ENCODE measurements at regions not wholly inside any gene's neighbourhood (a gene's known extent, or its start where the extent isn't known, plus 50 kb on each side); places are given as distances from the start of the nearest gene placed in this dataset.
"Not testable (repeated sequence)": the region's sequence is repeated elsewhere in the genome, so short reads cannot be mapped to it uniquely, and the experiment has no call there.

DNA sequence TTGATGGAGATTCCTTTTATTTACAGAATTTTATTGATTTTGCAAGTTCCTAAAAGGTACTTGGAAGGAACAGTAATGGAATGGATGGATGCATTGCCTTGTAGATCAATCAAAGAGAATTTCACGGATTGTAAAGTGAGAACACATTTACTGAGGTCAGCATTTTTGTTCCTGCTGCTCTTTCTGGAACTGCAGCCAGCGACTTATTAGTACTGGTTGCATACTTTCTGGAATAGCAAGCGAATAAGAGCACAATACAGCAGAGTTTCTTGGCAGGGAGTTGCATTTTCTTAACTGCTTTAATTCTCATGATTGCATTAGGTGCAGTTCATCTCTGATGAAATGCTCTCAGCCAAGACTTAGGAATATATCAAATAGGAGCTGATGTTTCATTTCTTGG lies 106.1 kb upstream of the CHODL start:
- Histone ChIP-seq H3K4me1 (ENCODE audit: control insufficient read depth in 2 of 2, insufficient read depth in 2 of 2, low read length in 2 of 2) (no peaks in the 10 kb centered on the region), H3K27me3 (ENCODE audit: control insufficient read depth in 2 of 2, insufficient read depth in 1 of 2, low read length in 1 of 2) (no peaks in the 10 kb centered on the region), H3K27ac (ENCODE audit: low read depth in 1 of 2, low read length in 1 of 2) (no peak overlapping the region), H3K36me3 (ENCODE audit: control insufficient read depth in 2 of 2, insufficient read depth in 2 of 2, low read length in 1 of 2) (no peaks in the 10 kb centered on the region), H3K9me3 (ENCODE audit: control insufficient read depth in 2 of 2, insufficient read depth in 1 of 2, low read length in 1 of 2) (no peaks in the 10 kb centered on the region), H3K4me3 (ENCODE audit: low read length in 2 of 2) (no peak overlapping the region)
- no peak for DNase-seq (ENCODE audit: low read depth in 6 of 9, low spot score in 9 of 9)
- 90% methylated on average over 3 of the region's 3 CpGs for WGBS

GRCh38 chr21:18129526-18129925 lies 115.1 kb upstream of the CHODL start:
- Histone ChIP-seq H3K4me1 (ENCODE audit: control insufficient read depth in 2 of 2, insufficient read depth in 2 of 2, low read length in 2 of 2) (no peaks in the 10 kb centered on the region), H3K27ac (ENCODE audit: low read depth in 1 of 2, low read length in 1 of 2) (no peak overlapping the region), H3K27me3 (ENCODE audit: control insufficient read depth in 2 of 2, insufficient read depth in 1 of 2, low read length in 1 of 2) (no peaks in the 10 kb centered on the region), H3K9me3 (ENCODE audit: control insufficient read depth in 2 of 2, insufficient read depth in 1 of 2, low read length in 1 of 2) (no peaks in the 10 kb centered on the region), H3K36me3 (ENCODE audit: control insufficient read depth in 2 of 2, insufficient read depth in 2 of 2, low read length in 1 of 2) (no peaks in the 10 kb centered on the region), H3K4me3 (ENCODE audit: low read length in 2 of 2) (no peak overlapping the region)
- WGBS: 82% methylated on average over 1 of the region's 1 CpG
- DNase-seq (ENCODE audit: low read depth in 6 of 9, low spot score in 9 of 9): no peak

DNA sequence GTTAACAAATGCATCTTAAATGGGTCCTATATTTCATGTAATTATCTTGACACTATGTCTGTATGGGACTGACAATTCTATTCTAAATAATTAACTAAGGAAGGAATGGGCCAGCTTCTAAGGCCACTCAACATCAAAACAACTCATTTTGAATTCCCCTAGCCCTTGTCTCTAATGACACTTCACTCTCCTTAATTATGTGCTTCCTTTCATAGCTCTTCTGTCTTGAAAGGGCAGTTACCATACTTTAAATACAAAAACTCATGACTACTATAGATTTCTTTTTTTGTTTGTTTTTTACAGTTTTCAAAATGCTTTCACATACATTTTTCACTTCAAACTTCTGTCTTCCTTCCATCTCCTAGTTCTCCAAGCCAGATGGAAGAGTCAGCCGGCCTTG lies 126.1 kb upstream of the CHODL start:
- DNase-seq (ENCODE audit: low read depth in 6 of 9, low spot score in 9 of 9): no peak
- 96% methylated on average over 1 of the region's 1 CpG for WGBS
- no peak overlapping the region for H3K27ac ChIP-seq (ENCODE audit: low read depth in 1 of 2, low read length in 1 of 2)

DNA sequence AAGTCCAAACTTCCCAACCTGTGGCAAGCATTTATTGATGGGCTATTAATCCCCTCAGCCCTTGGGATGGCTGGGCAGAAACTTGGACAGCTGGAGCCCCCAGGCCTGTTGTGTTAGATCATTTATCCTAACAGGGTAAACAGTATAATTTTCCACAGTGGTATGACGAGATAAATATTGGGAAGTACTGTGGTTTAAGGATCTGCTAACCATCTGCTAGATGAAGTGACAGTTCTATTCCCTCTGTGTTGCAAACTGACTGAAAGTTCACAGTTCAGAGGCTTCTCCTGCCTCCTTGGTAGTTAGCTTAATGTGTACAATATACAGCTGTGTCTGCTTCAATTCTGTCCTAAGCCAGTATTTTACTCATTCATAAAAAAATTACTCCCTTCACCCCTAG lies 127.5 kb upstream of the CHODL start:
- H3K27ac ChIP-seq (ENCODE audit: low read depth in 1 of 2, low read length in 1 of 2): no peak overlapping the region
- no peak overlapping the region for H3K4me3 ChIP-seq (ENCODE audit: low read length in 2 of 2)
- H3K4me1 ChIP-seq (ENCODE audit: control insufficient read depth in 2 of 2, insufficient read depth in 2 of 2, low read length in 2 of 2): no peaks in the 10 kb centered on the region
- no peaks in the 10 kb centered on the region for H3K9me3 ChIP-seq (ENCODE audit: control insufficient read depth in 2 of 2, insufficient read depth in 1 of 2, low read length in 1 of 2)
- no peaks in the 10 kb centered on the region for H3K36me3 ChIP-seq (ENCODE audit: control insufficient read depth in 2 of 2, insufficient read depth in 2 of 2, low read length in 1 of 2)
- no peaks in the 10 kb centered on the region for H3K27me3 ChIP-seq (ENCODE audit: control insufficient read depth in 2 of 2, insufficient read depth in 1 of 2, low read length in 1 of 2)
- DNase-seq (ENCODE audit: low read depth in 6 of 9, low spot score in 9 of 9): no peak
- WGBS: 80% methylated on average over 1 of the region's 1 CpG

More for the DNA sequence above, 126.1 kb upstream of the CHODL start:
- Histone ChIP-seq H3K27me3 (ENCODE audit: control insufficient read depth in 2 of 2, insufficient read depth in 1 of 2, low read length in 1 of 2) (no peaks in the 10 kb centered on the region), H3K4me3 (ENCODE audit: low read length in 2 of 2) (no peak overlapping the region), H3K4me1 (ENCODE audit: control insufficient read depth in 2 of 2, insufficient read depth in 2 of 2, low read length in 2 of 2) (no peaks in the 10 kb centered on the region), H3K9me3 (ENCODE audit: control insufficient read depth in 2 of 2, insufficient read depth in 1 of 2, low read length in 1 of 2) (no peaks in the 10 kb centered on the region), H3K36me3 (ENCODE audit: control insufficient read depth in 2 of 2, insufficient read depth in 2 of 2, low read length in 1 of 2) (no peaks in the 10 kb centered on the region)

DNA sequence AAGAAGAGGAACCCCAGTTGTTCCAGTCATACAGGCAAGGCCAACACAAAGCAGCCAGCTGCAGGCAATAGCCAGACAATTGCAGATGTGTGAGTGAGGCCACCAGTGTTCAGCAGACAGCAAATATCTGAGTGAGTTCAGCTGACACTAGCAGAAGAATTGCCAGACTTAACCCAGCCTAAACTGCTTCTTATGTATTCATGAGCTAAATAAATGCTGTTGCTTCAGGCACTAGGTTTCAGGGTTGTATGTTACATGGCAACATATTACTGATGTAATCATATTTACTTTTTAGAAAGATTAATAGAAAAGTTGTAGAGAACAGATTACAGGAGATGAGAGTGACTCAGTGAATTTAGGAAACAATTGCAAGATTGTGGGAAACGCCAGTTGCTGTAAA lies 129.8 kb upstream of the CHODL start:
- DNase-seq (ENCODE audit: low read depth in 6 of 9, low spot score in 9 of 9): no peak
- H3K4me1 ChIP-seq (ENCODE audit: control insufficient read depth in 2 of 2, insufficient read depth in 2 of 2, low read length in 2 of 2): no peaks in the 10 kb centered on the region
- 95% methylated on average over 1 of the region's 1 CpG for WGBS
- no peaks in the 10 kb centered on the region for H3K9me3 ChIP-seq (ENCODE audit: control insufficient read depth in 2 of 2, insufficient read depth in 1 of 2, low read length in 1 of 2)
- H3K27me3 ChIP-seq (ENCODE audit: control insufficient read depth in 2 of 2, insufficient read depth in 1 of 2, low read length in 1 of 2): no peaks in the 10 kb centered on the region
- H3K36me3 ChIP-seq (ENCODE audit: control insufficient read depth in 2 of 2, insufficient read depth in 2 of 2, low read length in 1 of 2): no peaks in the 10 kb centered on the region
- H3K27ac ChIP-seq (ENCODE audit: low read depth in 1 of 2, low read length in 1 of 2): no peak overlapping the region
- H3K4me3 ChIP-seq (ENCODE audit: low read length in 2 of 2): no peak overlapping the region

DNA sequence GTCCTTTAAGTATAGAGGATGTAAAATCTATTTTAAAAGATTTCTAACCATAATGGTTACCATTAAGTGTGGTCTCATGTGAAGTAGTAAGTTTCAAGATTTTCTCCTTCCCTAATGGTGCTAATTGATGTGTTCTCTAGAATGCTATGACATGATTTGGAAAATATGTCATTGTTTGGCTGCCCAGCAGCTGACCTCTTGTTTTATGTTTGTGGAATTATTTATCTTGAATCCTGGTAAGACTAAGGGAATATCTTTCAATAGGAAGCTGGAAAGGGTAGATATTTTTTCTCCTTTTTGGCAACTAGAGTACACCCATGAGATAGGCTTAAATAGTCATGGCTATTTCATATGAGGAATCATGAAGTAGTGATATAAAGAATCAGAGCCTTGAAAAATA lies 139.8 kb upstream of the CHODL start:
- Histone ChIP-seq H3K27me3 (ENCODE audit: control insufficient read depth in 2 of 2, insufficient read depth in 1 of 2, low read length in 1 of 2) (no peaks in the 10 kb centered on the region), H3K9me3 (ENCODE audit: control insufficient read depth in 2 of 2, insufficient read depth in 1 of 2, low read length in 1 of 2) (no peaks in the 10 kb centered on the region), H3K27ac (ENCODE audit: low read depth in 1 of 2, low read length in 1 of 2) (no peak overlapping the region), H3K36me3 (ENCODE audit: control insufficient read depth in 2 of 2, insufficient read depth in 2 of 2, low read length in 1 of 2) (no peaks in the 10 kb centered on the region), H3K4me3 (ENCODE audit: low read length in 2 of 2) (no peak overlapping the region), H3K4me1 (ENCODE audit: control insufficient read depth in 2 of 2, insufficient read depth in 2 of 2, low read length in 2 of 2) (no peaks in the 10 kb centered on the region)
- no peak for DNase-seq (ENCODE audit: low read depth in 6 of 9, low spot score in 9 of 9)

DNA sequence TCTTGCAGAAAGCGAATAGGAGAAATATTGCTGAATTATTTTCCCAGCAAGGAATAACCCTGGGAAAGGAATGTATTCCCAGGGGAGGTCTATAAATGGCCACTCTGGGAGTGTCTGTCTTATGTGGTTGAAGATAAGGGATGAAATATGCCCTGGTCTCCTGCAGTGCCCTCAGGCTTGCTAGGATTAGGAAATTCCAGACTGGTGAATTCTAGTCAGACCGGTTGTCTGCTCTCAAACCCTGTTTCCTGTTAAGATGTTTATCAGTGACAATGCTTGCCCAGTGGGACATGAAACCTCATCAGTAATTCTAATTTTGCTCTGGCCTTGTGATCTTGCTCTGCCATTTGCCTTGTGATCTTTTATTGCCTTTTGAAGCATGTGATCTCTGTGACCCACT lies 148.2 kb upstream of the CHODL start:
- 87% methylated on average over 2 of the region's 2 CpGs for WGBS
- H3K4me3 ChIP-seq (ENCODE audit: low read length in 2 of 2); H3K4me1 ChIP-seq (ENCODE audit: control insufficient read depth in 2 of 2, insufficient read depth in 2 of 2, low read length in 2 of 2); H3K36me3 ChIP-seq (ENCODE audit: control insufficient read depth in 2 of 2, insufficient read depth in 2 of 2, low read length in 1 of 2); DNase-seq (ENCODE audit: low read depth in 6 of 9, low spot score in 9 of 9); H3K27ac ChIP-seq (ENCODE audit: low read depth in 1 of 2, low read length in 1 of 2); H3K27me3 ChIP-seq (ENCODE audit: control insufficient read depth in 2 of 2, insufficient read depth in 1 of 2, low read length in 1 of 2); H3K9me3 ChIP-seq (ENCODE audit: control insufficient read depth in 2 of 2, insufficient read depth in 1 of 2, low read length in 1 of 2): not testable (repeated sequence)

DNA sequence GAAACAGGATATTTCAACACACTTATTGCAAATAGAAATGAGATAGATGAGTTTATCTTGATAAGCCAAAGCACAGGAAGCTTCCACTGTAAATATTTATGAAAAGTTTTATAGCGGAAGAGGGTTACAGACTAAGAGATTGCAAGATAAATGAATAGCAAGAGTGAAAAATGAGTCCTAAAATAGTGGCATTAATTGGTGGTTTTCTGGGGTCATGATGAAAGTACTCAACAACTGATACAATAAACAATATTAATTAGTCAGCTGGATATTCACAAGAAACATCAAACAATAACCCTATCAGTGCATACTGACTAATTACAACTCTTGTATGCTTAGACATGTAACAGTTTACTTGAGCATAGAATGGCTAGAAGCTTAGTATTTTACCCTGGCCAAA lies 154.8 kb upstream of the CHODL start:
- Histone ChIP-seq H3K4me3 (ENCODE audit: low read length in 2 of 2) (no peak overlapping the region), H3K27ac (ENCODE audit: low read depth in 1 of 2, low read length in 1 of 2) (no peak overlapping the region), H3K27me3 (ENCODE audit: control insufficient read depth in 2 of 2, insufficient read depth in 1 of 2, low read length in 1 of 2) (no peaks in the 10 kb centered on the region), H3K36me3 (ENCODE audit: control insufficient read depth in 2 of 2, insufficient read depth in 2 of 2, low read length in 1 of 2) (no peaks in the 10 kb centered on the region), H3K4me1 (ENCODE audit: control insufficient read depth in 2 of 2, insufficient read depth in 2 of 2, low read length in 2 of 2) (no peaks in the 10 kb centered on the region), H3K9me3 (ENCODE audit: control insufficient read depth in 2 of 2, insufficient read depth in 1 of 2, low read length in 1 of 2) (peaks cover 0 to 13% of the 10 kb centered on the region in 2 donors)
- DNase-seq (ENCODE audit: low read depth in 6 of 9, low spot score in 9 of 9): no peak
- WGBS: 73% methylated on average over 1 of the region's 1 CpG

DNA sequence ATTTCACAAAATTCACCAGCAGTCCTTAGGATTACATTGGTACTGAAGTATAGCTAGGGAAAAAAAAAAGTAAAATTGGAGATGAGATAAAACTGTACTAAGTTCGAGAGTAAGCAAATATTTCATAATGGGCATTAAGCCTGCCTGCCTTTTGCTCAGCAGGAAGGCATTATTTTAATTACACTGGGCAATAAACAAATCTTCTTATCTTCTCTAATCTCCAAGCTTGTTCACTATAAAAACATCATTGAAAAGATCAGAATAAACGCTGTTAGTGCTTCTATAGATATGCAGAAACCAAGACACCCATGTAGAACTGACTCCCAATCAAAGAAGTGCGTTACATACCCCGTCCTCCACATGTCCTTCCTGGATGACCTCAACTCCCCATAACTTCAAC lies 174.2 kb upstream of the CHODL start:
- H3K4me3 ChIP-seq (ENCODE audit: low read length in 2 of 2): no peak overlapping the region
- H3K9me3 ChIP-seq (ENCODE audit: control insufficient read depth in 2 of 2, insufficient read depth in 1 of 2, low read length in 1 of 2): no peaks in the 10 kb centered on the region
- H3K27ac ChIP-seq (ENCODE audit: low read depth in 1 of 2, low read length in 1 of 2): no peak overlapping the region
- whole genome bisulfite sequencing: 92% methylated on average over 4 of the region's 4 CpGs
- H3K36me3 ChIP-seq (ENCODE audit: control insufficient read depth in 2 of 2, insufficient read depth in 2 of 2, low read length in 1 of 2): no peaks in the 10 kb centered on the region
- no peak for DNase-seq (ENCODE audit: low read depth in 6 of 9, low spot score in 9 of 9)
- H3K4me1 ChIP-seq (ENCODE audit: control insufficient read depth in 2 of 2, insufficient read depth in 2 of 2, low read length in 2 of 2): no peaks in the 10 kb centered on the region
- H3K27me3 ChIP-seq (ENCODE audit: control insufficient read depth in 2 of 2, insufficient read depth in 1 of 2, low read length in 1 of 2): no peaks in the 10 kb centered on the region

- H3K4me1 ChIP-seq (ENCODE audit: control insufficient read depth in 2 of 2, insufficient read depth in 2 of 2, low read length in 2 of 2): no peaks in the 10 kb centered on the region
- no peak overlapping the region for H3K27ac ChIP-seq (ENCODE audit: low read depth in 1 of 2, low read length in 1 of 2)
- no peaks in the 10 kb centered on the region for H3K36me3 ChIP-seq (ENCODE audit: control insufficient read depth in 2 of 2, insufficient read depth in 2 of 2, low read length in 1 of 2)
- WGBS: 87% methylated on average over 1 of the region's 1 CpG
- no peaks in the 10 kb centered on the region for H3K27me3 ChIP-seq (ENCODE audit: control insufficient read depth in 2 of 2, insufficient read depth in 1 of 2, low read length in 1 of 2)
- no peak for DNase-seq (ENCODE audit: low read depth in 6 of 9, low spot score in 9 of 9)
- no peaks in the 10 kb centered on the region for H3K9me3 ChIP-seq (ENCODE audit: control insufficient read depth in 2 of 2, insufficient read depth in 1 of 2, low read length in 1 of 2)
- H3K4me3 ChIP-seq (ENCODE audit: low read length in 2 of 2): no peak overlapping the region
Observed at GRCh38 chr21:18069875-18070274, 174.8 kb upstream of the CHODL start.
